SK-N-MC (cell line): ENCODE measurements at regions not wholly inside any gene's neighbourhood (a gene's known extent, or its start where the extent isn't known, plus 50 kb on each side); places are given as distances from the start of the nearest gene placed in this dataset.

ENCODE experiments used
- EZH2 ChIP-seq: fragments of 200-600 bp; sonication (generic); IDR thresholded peaks from one replicate; pipeline ENCODE4 v1.6.1; 2017; ENCODE audit warnings: antibody characterized with exemption
- POLR2AphosphoS5 ChIP-seq: IDR thresholded peaks from 2 replicates; pipeline ENCODE4 v1.6.1; 2012; ENCODE audit warnings: mild to moderate bottlenecking, low read depth, low read length, borderline replicate concordance

DNA sequence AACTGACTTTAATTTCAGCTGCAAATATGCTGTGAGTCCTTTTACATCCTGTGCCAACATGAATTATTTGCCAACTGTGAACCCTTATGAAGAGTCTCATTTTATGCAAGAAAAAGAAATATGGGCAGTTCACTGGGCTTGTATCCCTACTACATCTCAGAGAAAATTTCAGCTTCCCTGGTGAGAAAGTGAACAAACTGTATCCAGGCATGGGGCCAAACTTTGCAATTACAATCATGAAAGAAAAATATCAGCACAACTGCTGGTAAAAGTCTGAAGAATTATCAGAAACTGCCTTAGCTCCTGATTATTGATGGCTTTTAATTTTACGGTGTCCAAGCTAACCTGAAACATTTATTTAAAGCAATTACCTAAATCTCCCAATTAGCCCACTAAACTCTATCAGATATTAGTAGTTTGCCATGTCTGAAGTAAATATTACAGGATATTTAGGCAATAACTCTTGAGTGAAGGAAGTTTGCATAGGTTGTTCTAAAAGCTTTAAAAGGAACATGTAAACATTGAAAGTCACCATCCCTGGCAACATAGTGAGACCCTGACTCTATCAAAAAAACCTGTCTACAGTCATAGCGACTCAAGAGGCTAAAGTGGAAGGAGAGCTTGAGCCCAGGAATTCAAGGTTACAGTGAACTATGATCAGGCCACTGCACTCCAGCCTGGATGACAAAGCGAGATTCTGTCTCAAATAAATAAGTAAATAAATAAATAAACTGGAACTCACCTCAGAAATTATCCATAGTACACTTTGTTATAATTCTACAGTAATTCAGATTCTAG lies 83.9 kb upstream of the HCN1 start:
- no peak for TF ChIP-seq POLR2AphosphoS5
- no peak for TF ChIP-seq EZH2
